ENCODE measurements at regions not wholly inside any gene's neighbourhood (a gene's known extent, or its start where the extent isn't known, plus 50 kb on each side); places are given as distances from the start of the nearest gene placed in this dataset.

GRCh38 chr11:116651098-116651736 lies 121.6 kb downstream of the BUD13 start:
- no peaks in the 10 kb centered on the region for H3K9me3 Mint-ChIP-seq (ENCODE audit: unreplicated experiment)
- H3K4me1 Mint-ChIP-seq (ENCODE audit: unreplicated experiment) = peaks cover 31% of the 10 kb centered on the region
- H3K4me3 Mint-ChIP-seq (ENCODE audit: unreplicated experiment) = peak overlapping the region; percentile 12
- TF ChIP-seq CTCF (IDR thresholded peaks at IDR 0.05; ENCODE audit: unreplicated experiment) = no peak
- no peaks in the 10 kb centered on the region for H3K36me3 Mint-ChIP-seq (ENCODE audit: low read depth, unreplicated experiment)
- H3K27ac Mint-ChIP-seq (ENCODE audit: unreplicated experiment) = peak overlapping the region; percentile 32
- H3K27me3 Mint-ChIP-seq (ENCODE audit: unreplicated experiment) = peaks cover 3% of the 10 kb centered on the region
- DNase-seq (ENCODE audit: low spot score) = peak; percentile 41

GRCh38 chr11:116650052-116650451 lies 122.7 kb downstream of the BUD13 start:
- no peaks in the 10 kb centered on the region for H3K9me3 Mint-ChIP-seq (ENCODE audit: unreplicated experiment)
- H3K27me3 Mint-ChIP-seq (ENCODE audit: unreplicated experiment) = peaks cover 3% of the 10 kb centered on the region
- H3K27ac Mint-ChIP-seq (ENCODE audit: unreplicated experiment) = no peak overlapping the region
- peaks cover 31% of the 10 kb centered on the region for H3K4me1 Mint-ChIP-seq (ENCODE audit: unreplicated experiment)
- TF ChIP-seq CTCF (IDR thresholded peaks at IDR 0.05; ENCODE audit: unreplicated experiment) = no peak
- no peak overlapping the region for H3K4me3 Mint-ChIP-seq (ENCODE audit: unreplicated experiment)
- no peaks in the 10 kb centered on the region for H3K36me3 Mint-ChIP-seq (ENCODE audit: low read depth, unreplicated experiment)
- DNase-seq (ENCODE audit: low spot score) = no peak

- H3K4me1 Mint-ChIP-seq (ENCODE audit: unreplicated experiment) = peaks cover 31% of the 10 kb centered on the region
- H3K27me3 Mint-ChIP-seq (ENCODE audit: unreplicated experiment) = peaks cover 3% of the 10 kb centered on the region
- TF ChIP-seq CTCF (IDR thresholded peaks at IDR 0.05; ENCODE audit: unreplicated experiment) = no peak
- H3K36me3 Mint-ChIP-seq (ENCODE audit: low read depth, unreplicated experiment) = no peaks in the 10 kb centered on the region
- no peaks in the 10 kb centered on the region for H3K9me3 Mint-ChIP-seq (ENCODE audit: unreplicated experiment)
- H3K27ac Mint-ChIP-seq (ENCODE audit: unreplicated experiment) = no peak overlapping the region
- no peak overlapping the region for H3K4me3 Mint-ChIP-seq (ENCODE audit: unreplicated experiment)
- DNase-seq (ENCODE audit: low spot score) = no peak
Measured at GRCh38 chr11:116649268-116649667, 123.5 kb downstream of the BUD13 start.

- no peak for DNase-seq (ENCODE audit: low spot score)
- Mint-ChIP-seq H3K4me3 (ENCODE audit: unreplicated experiment) (no peak overlapping the region), H3K4me1 (ENCODE audit: unreplicated experiment) (peaks cover 31% of the 10 kb centered on the region), H3K27ac (ENCODE audit: unreplicated experiment) (no peak overlapping the region), H3K9me3 (ENCODE audit: unreplicated experiment) (no peaks in the 10 kb centered on the region), H3K36me3 (ENCODE audit: low read depth, unreplicated experiment) (no peaks in the 10 kb centered on the region), H3K27me3 (ENCODE audit: unreplicated experiment) (peaks cover 3% of the 10 kb centered on the region)
- no peak for TF ChIP-seq CTCF (IDR thresholded peaks at IDR 0.05; ENCODE audit: unreplicated experiment)
Measured at GRCh38 chr11:116648247-116649174, 124.3 kb downstream of the BUD13 start.

Measured in endothelial cell (in vitro differentiated cells).